GM12865 (cell line): ENCODE measurements at regions not wholly inside any gene's neighbourhood (a gene's known extent, or its start where the extent isn't known, plus 50 kb on each side); places are given as distances from the start of the nearest gene placed in this dataset.

ENCODE experiments used
- DNase-seq: peaks from one replicate; pipeline ENCODE4 v3.0.0; 2010; ENCODE audit warnings: low read depth
- H3K4me3 ChIP-seq: 2 replicates; pipeline ENCODE4 v1.5.1; 2011; ENCODE audit warnings: mild to moderate bottlenecking, low read depth, low read length, control low read depth
- CTCF ChIP-seq: IDR thresholded peaks from 2 replicates; pipeline ENCODE4 v1.5.1; 2011; ENCODE audit warnings: low read length, control low read depth, low read depth, inconsistent platforms; ENCODE audit not compliant: insufficient read depth; ENCODE audit errors: missing control alignments

GRCh38 chr6:14354919-14355572 is 237.5 kb downstream of the CD83 start:
- H3K4me3 ChIP-seq = no peak overlapping the region
- TF ChIP-seq CTCF = no peak
- no peak for DNase-seq

DNA sequence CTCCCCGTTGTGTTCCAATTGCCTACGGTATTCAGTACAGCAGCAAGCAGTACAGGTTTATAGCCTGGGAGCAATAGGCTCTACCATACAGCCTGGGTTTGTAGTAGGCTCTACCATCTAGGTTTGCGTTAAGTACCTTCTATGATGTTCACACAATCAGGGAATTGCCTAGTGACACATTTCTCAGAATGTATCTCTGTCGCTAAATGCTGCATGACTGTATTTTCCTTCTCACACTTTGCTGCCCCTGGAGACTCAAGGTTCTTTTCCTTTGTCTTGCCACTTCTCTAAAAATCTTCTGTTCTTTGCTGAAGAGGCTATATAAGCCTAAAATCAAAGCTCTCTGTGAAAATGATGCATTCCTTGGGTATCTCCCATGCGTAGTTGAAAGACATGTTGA is 241.9 kb downstream of the CD83 start:
- TF ChIP-seq CTCF = no peak
- DNase-seq = no peak

GRCh38 chr6:14360565-14360964 is 243.0 kb downstream of the CD83 start:
- no peak for TF ChIP-seq CTCF
- H3K4me3 ChIP-seq = no peak overlapping the region
- DNase-seq = no peak

More for the DNA sequence above, 241.9 kb downstream of the CD83 start:
- no peak overlapping the region for H3K4me3 ChIP-seq

DNA sequence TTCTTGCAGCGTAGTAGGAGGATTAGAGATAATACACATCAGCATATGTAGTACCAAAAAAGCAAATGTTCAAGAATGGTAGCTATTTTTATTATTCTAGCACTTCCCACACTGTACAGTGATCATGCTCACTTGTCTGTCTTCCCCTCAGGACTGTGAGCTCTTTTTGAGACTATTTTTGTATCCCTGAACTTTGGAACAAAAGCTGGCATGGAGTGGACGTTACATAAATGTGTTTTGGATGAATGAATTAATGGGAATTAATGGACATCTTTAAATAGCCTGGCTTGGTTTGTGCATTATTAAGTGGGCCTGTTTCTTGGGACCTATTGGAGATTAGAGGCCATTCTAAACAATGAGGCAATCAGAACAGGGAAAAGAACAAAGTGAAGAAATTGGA is 243.7 kb downstream of the CD83 start:
- no peak overlapping the region for H3K4me3 ChIP-seq
- no peak for TF ChIP-seq CTCF
- DNase-seq = no peak

DNA sequence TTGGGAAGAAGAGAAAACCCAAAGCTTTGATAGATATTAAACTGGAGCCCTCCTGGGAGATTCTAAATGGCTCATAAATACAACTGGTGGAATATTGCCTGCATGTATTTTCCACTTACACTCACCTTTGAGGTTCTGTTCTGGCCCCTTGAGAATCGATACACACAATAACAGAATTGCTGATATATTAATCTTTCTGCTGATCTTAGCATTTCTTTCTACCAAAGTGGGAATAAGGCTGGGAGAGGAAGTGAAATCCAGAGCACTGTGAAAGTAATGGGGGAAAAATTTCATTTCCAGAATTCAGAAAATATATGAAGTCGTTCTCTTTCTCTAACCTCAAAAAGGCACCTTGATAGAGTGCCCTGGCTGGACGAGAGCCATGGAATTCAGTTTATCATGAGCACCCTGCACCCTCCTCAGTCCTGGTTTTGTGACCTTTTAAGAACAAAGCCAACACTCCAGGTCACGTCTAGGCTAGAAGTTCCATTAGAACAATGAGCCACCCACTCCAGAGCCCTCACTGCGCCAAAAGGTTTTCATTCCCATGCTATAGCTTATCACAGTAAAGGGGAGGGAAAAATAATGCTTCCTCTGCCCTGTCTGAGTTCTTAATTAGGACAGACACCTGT is 244.5 kb downstream of the CD83 start:
- no peak for TF ChIP-seq CTCF
- H3K4me3 ChIP-seq = no peak overlapping the region
- no peak for DNase-seq

DNA sequence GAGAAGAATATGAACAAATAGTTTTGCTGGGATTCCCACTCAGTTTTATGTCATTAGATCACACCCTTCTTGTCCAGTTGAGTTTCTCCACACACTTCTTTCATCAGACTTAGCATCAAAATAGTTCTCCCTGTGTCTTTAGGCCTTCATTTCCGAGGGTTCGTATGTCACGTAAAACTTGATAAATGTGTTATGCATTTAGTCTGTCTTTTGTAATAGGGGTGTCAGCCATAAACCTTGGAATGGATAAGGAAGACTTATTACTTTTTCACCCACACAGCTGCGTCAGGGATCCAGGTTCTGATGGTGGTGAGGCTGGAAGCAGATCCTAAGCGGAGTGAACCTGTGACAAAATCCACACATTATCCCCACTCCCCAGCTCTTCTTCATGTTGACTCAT is 246.8 kb downstream of the CD83 start:
- no peak for DNase-seq
- H3K4me3 ChIP-seq = no peak overlapping the region
- TF ChIP-seq CTCF = no peak

DNA sequence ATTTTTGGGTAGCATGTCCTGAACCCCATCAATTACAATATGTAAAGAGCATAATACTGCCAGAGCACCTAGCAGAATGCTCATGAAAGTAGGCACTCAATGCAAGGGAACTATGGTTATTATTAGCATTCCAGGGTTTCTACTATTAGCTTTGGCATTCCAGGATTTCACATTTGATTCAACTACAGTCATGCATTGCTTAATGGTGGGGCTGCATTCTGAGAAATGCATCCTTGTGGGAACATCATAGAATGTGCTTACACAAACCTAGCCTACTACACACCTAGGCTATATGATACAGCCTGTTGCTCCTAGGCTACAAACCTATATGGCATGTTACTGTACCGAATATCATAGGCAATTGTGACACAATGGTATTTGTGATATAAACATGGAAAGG is 247.8 kb downstream of the CD83 start:
- DNase-seq = no peak
- no peak for TF ChIP-seq CTCF
- no peak overlapping the region for H3K4me3 ChIP-seq
